Mesenchymal stem cell (in vitro differentiated cells and primary cell): ENCODE measurements at regions not wholly inside any gene's neighbourhood (a gene's known extent, or its start where the extent isn't known, plus 50 kb on each side); places are given as distances from the start of the nearest gene placed in this dataset.

Source experiments
- DNase-seq: peaks from one replicate; pipeline ENCODE4 v3.0.0-alpha.2; 2013
- H2AFZ ChIP-seq: one replicate; pipeline ENCODE4 v1.6.1; 2013; ENCODE audit warnings: low read depth, mild to moderate bottlenecking, control low read depth, inconsistent platforms, low read length, moderate library complexity
- H2AK5ac ChIP-seq: 2 replicates; pipeline ENCODE4 v1.6.1; 2013; ENCODE audit warnings: low read length, moderate library complexity, mild to moderate bottlenecking, inconsistent platforms; ENCODE audit not compliant: severe bottlenecking
- H2BK120ac ChIP-seq: one replicate; pipeline ENCODE4 v1.6.1; 2013; ENCODE audit warnings: low read depth, mild to moderate bottlenecking, inconsistent platforms, low read length, moderate library complexity
- H2BK12ac ChIP-seq, 2 experiments: one replicate each; pipeline ENCODE4 v1.6.1; 2013; ENCODE audit warnings: inconsistent platforms in 2 of 2, low read length in 2 of 2, mild to moderate bottlenecking in 2 of 2, moderate library complexity in 2 of 2, control low read depth in 1 of 2
- H2BK15ac ChIP-seq: one replicate; pipeline ENCODE4 v1.6.1; 2013; ENCODE audit warnings: mild to moderate bottlenecking, low read depth, inconsistent platforms; ENCODE audit not compliant: poor library complexity, severe bottlenecking
- H2BK5ac ChIP-seq: 2 replicates; pipeline ENCODE4 v1.6.1; 2013; ENCODE audit warnings: low read depth, mild to moderate bottlenecking, low read length, control low read depth, inconsistent platforms; ENCODE audit not compliant: poor library complexity, severe bottlenecking
- H3K14ac ChIP-seq, 2 experiments: one replicate each; pipeline ENCODE4 v1.6.1; 2013; ENCODE audit warnings: inconsistent platforms in 2 of 2, low read length in 2 of 2, control low read depth in 1 of 2, mild to moderate bottlenecking in 1 of 2, moderate library complexity in 1 of 2
- H3K18ac ChIP-seq, 2 experiments: one replicate each; pipeline ENCODE4 v1.6.1; 2013; ENCODE audit warnings: inconsistent platforms in 2 of 2, low read length in 2 of 2, control low read depth in 1 of 2, low read depth in 1 of 2, mild to moderate bottlenecking in 1 of 2
- H3K23ac ChIP-seq, 2 experiments: one replicate each; pipeline ENCODE4 v1.6.1; 2013; ENCODE audit warnings: inconsistent platforms in 2 of 2, low read length in 2 of 2, mild to moderate bottlenecking in 2 of 2, moderate library complexity in 2 of 2, control low read depth in 1 of 2
- H3K27ac ChIP-seq: 2 replicates; pipeline ENCODE4 v1.5.1; 2013; ENCODE audit warnings: mild to moderate bottlenecking, moderate library complexity, low read length, control low read depth, inconsistent platforms; ENCODE audit not compliant: poor library complexity, severe bottlenecking
- H3K27me3 ChIP-seq, 2 experiments: 2 replicates each; pipeline versions ENCODE4 v1.6.1 to v1.7.0; 2013; ENCODE audit warnings: low read length in 2 of 2, mild to moderate bottlenecking in 2 of 2, moderate library complexity in 2 of 2, control low read depth in 1 of 2, inconsistent platforms in 1 of 2; ENCODE audit not compliant: control insufficient read depth in 1 of 2, insufficient read depth in 1 of 2
- H3K36me3 ChIP-seq, 2 experiments: 2 replicates each; pipeline versions ENCODE4 v1.6.1 to v1.7.0; 2013; ENCODE audit warnings: low read length in 2 of 2, control low read depth in 1 of 2, inconsistent platforms in 1 of 2, low read depth in 1 of 2, mild to moderate bottlenecking in 1 of 2; ENCODE audit not compliant: insufficient read depth in 2 of 2, control insufficient read depth in 1 of 2
- H3K4ac ChIP-seq, 2 experiments: one replicate each; pipeline ENCODE4 v1.6.1; 2013; ENCODE audit warnings: inconsistent platforms in 2 of 2, low read length in 2 of 2, mild to moderate bottlenecking in 2 of 2, moderate library complexity in 2 of 2, control low read depth in 1 of 2, low read depth in 1 of 2
- H3K4me1 ChIP-seq: 2 replicates; pipeline ENCODE4 v1.6.1; 2013; ENCODE audit warnings: low read depth, low read length, control low read depth; ENCODE audit not compliant: control insufficient read depth, insufficient read depth
- H3K4me2 ChIP-seq: 2 replicates; pipeline ENCODE4 v1.6.1; 2013; ENCODE audit warnings: low read length, mild to moderate bottlenecking, inconsistent platforms; ENCODE audit not compliant: poor library complexity, severe bottlenecking
- H3K4me3 ChIP-seq, 2 experiments: 2 replicates each; pipeline versions ENCODE4 v1.5.1 to v1.7.0; 2013; ENCODE audit warnings: low read length in 2 of 2, mild to moderate bottlenecking in 2 of 2, control low read depth in 1 of 2, low read depth in 1 of 2; ENCODE audit not compliant: insufficient read depth in 1 of 2
- H3K79me1 ChIP-seq: replicated peaks from 2 replicates; pipeline ENCODE4 v1.6.1; 2013; ENCODE audit warnings: mild to moderate bottlenecking, control low read depth, low read length, inconsistent platforms; ENCODE audit not compliant: poor library complexity, severe bottlenecking
- H3K9ac ChIP-seq: 2 replicates; pipeline ENCODE4 v1.7.0; 2013; ENCODE audit warnings: mild to moderate bottlenecking, low read length, moderate library complexity
- H3K9me3 ChIP-seq: 2 replicates; pipeline ENCODE4 v1.7.0; 2013; ENCODE audit warnings: mild to moderate bottlenecking, low read length; ENCODE audit not compliant: control insufficient read depth
- H4K8ac ChIP-seq: one replicate; pipeline ENCODE4 v1.6.1; 2013; ENCODE audit warnings: inconsistent platforms, mild to moderate bottlenecking, low read length, moderate library complexity
- H4K91ac ChIP-seq: one replicate; pipeline ENCODE4 v1.6.1; 2013; ENCODE audit warnings: mild to moderate bottlenecking, low read length, inconsistent platforms
- WGBS: methylation state at CpG from one replicate; pipeline ENCODE4 v1.1.7; 2013; ENCODE audit warnings: mixed read lengths; 5-methylcytosine and 5-hydroxymethylcytosine counted together

GRCh38 chr6:74320715-74321114, 624.7 kb downstream of the CD109 start:
- no peak overlapping the region for H3K27ac ChIP-seq
- H3K18ac ChIP-seq, result no peak overlapping the region
- no peak overlapping the region for H4K91ac ChIP-seq
- no peak overlapping the region for H4K8ac ChIP-seq
- DNase-seq, result peak; percentile 27
- H3K4me2 ChIP-seq, result no peak overlapping the region
- H3K4me3 ChIP-seq, result no peak overlapping the region
- H2AK5ac ChIP-seq, result no peak overlapping the region
- no peaks in the 10 kb centered on the region for H3K79me1 ChIP-seq
- no peak overlapping the region for H3K4ac ChIP-seq
- H2BK5ac ChIP-seq, result no peak overlapping the region
- H3K4me1 ChIP-seq, result no peaks in the 10 kb centered on the region
- no peaks in the 10 kb centered on the region for H3K36me3 ChIP-seq
- no peaks in the 10 kb centered on the region for H3K27me3 ChIP-seq
- H3K9ac ChIP-seq, result no peak overlapping the region
- H3K9me3 ChIP-seq, result no peaks in the 10 kb centered on the region
- H2AFZ ChIP-seq, result no peak overlapping the region
- H2BK15ac ChIP-seq, result no peak overlapping the region
- H2BK120ac ChIP-seq, result no peak overlapping the region
- H3K14ac ChIP-seq, result no peak overlapping the region
- H3K23ac ChIP-seq, result no peak overlapping the region
- no peak overlapping the region for H2BK12ac ChIP-seq

GRCh38 chr6:74320074-74320473, 624.1 kb downstream of the CD109 start:
- H2BK12ac ChIP-seq, result no peak overlapping the region
- no peak overlapping the region for H3K23ac ChIP-seq
- no peak overlapping the region for H3K27ac ChIP-seq
- DNase-seq, result peak; percentile 50
- no peak overlapping the region for H4K91ac ChIP-seq
- H3K4me3 ChIP-seq, result no peak overlapping the region
- no peak overlapping the region for H3K9ac ChIP-seq
- H3K18ac ChIP-seq, result no peak overlapping the region
- H3K4ac ChIP-seq, result no peak overlapping the region
- H3K27me3 ChIP-seq, result no peaks in the 10 kb centered on the region
- no peaks in the 10 kb centered on the region for H3K79me1 ChIP-seq
- H3K36me3 ChIP-seq, result no peaks in the 10 kb centered on the region
- H3K4me2 ChIP-seq, result no peak overlapping the region
- no peak overlapping the region for H4K8ac ChIP-seq
- no peak overlapping the region for H2AK5ac ChIP-seq
- H3K9me3 ChIP-seq, result no peaks in the 10 kb centered on the region
- no peak overlapping the region for H2BK120ac ChIP-seq
- H2AFZ ChIP-seq, result no peak overlapping the region
- no peak overlapping the region for H2BK15ac ChIP-seq
- H3K4me1 ChIP-seq, result no peaks in the 10 kb centered on the region
- H3K14ac ChIP-seq, result no peak overlapping the region
- no peak overlapping the region for H2BK5ac ChIP-seq

GRCh38 chr6:74319292-74319691, 623.3 kb downstream of the CD109 start:
- no peak overlapping the region for H2AFZ ChIP-seq
- H3K4me1 ChIP-seq, result no peaks in the 10 kb centered on the region
- no peaks in the 10 kb centered on the region for H3K79me1 ChIP-seq
- H3K36me3 ChIP-seq, result no peaks in the 10 kb centered on the region
- H3K14ac ChIP-seq, result no peak overlapping the region
- H3K9me3 ChIP-seq, result no peaks in the 10 kb centered on the region
- H2BK15ac ChIP-seq, result no peak overlapping the region
- 80% methylated on average over 1 of the region's 2 CpGs for WGBS
- H3K4me2 ChIP-seq, result no peak overlapping the region
- H4K8ac ChIP-seq, result no peak overlapping the region
- H2BK5ac ChIP-seq, result no peak overlapping the region
- no peak overlapping the region for H2AK5ac ChIP-seq
- H3K4me3 ChIP-seq, result no peak overlapping the region
- H3K27ac ChIP-seq, result no peak overlapping the region
- no peak overlapping the region for H4K91ac ChIP-seq
- no peak overlapping the region for H3K23ac ChIP-seq
- no peak for DNase-seq
- H3K18ac ChIP-seq, result no peak overlapping the region
- H3K4ac ChIP-seq, result no peak overlapping the region
- H2BK120ac ChIP-seq, result no peak overlapping the region
- no peak overlapping the region for H3K9ac ChIP-seq
- no peak overlapping the region for H2BK12ac ChIP-seq
- H3K27me3 ChIP-seq, result no peaks in the 10 kb centered on the region

GRCh38 chr6:74318738-74319137, 622.7 kb downstream of the CD109 start:
- Histone ChIP-seq H2BK12ac (no peak overlapping the region), H4K8ac (no peak overlapping the region), H3K4me2 (no peak overlapping the region), H3K36me3 (no peaks in the 10 kb centered on the region), H2AFZ (no peak overlapping the region), H3K9me3 (no peaks in the 10 kb centered on the region), H3K18ac (no peak overlapping the region), H3K27ac (no peak overlapping the region), H3K79me1 (no peaks in the 10 kb centered on the region), H3K4ac (no peak overlapping the region), H2AK5ac (no peak overlapping the region), H3K27me3 (no peaks in the 10 kb centered on the region), H3K23ac (no peak overlapping the region), H3K14ac (no peak overlapping the region), H2BK120ac (no peak overlapping the region), H2BK5ac (no peak overlapping the region), H3K4me3 (no peak overlapping the region), H3K4me1 (no peaks in the 10 kb centered on the region), H2BK15ac (no peak overlapping the region), H3K9ac (no peak overlapping the region), H4K91ac (no peak overlapping the region)
- DNase-seq, result no peak
